K562 (cell line): ENCODE measurements at regions not wholly inside any gene's neighbourhood (a gene's known extent, or its start where the extent isn't known, plus 50 kb on each side); places are given as distances from the start of the nearest gene placed in this dataset.

Experiments
- ATAC-seq: fragments of 200-7000 bp; cut with Tn5 transposase; 3 replicates; pipeline ENCODE4 v1.9.1; 2020; ENCODE audit warnings: moderate library complexity
- BruUV-seq: library from RNA; stranded (reverse); fragments of 400-500 nt; replicated peaks from 2 replicates; lab custom pipeline; 2021; lab: Mats Ljungman, UMichigan
- CTCF ChIA-PET: fragments of 300-600 bp; formaldehyde crosslinking; extraction: SDS; loops from one replicate; lab custom pipeline; 2021; ENCODE audit warnings: low intra/inter-chr PET ratio; lab: Yijun Ruan, JAX
- POLR2A ChIA-PET: fragments of 300-600, 350-650 bp; sonication (Branson Sonifier 250); formaldehyde crosslinking; extraction: SDS; loops from one replicate; lab custom pipeline; 2021; ENCODE audit warnings: antibody characterized with exemption, inconsistent platforms; lab: Yijun Ruan, JAX
- DNase-seq, 4 experiments: peaks; one replicate each; pipeline versions ENCODE4 v3.0.0 to v3.0.0-alpha.2; 2011 to 2018; ENCODE audit warnings: low spot score in 3 of 4, mixed read lengths in 3 of 4; ENCODE audit errors: extremely low read depth in 1 of 4
- FAIRE-seq: peaks from 2 replicates; lab custom pipeline; 2011; peaks lifted over from hg19 to GRCh38; lab: Jason Lieb, UNC
- H2AFZ ChIP-seq: 2 replicates; pipeline ENCODE4 v1.6.0; 2011; ENCODE audit warnings: low read depth, low read length, control low read depth, inconsistent platforms
- H3K27ac ChIP-seq: fragments of 200-600 bp; 3 replicates; pipeline ENCODE4 v1.8.0; 2011; ENCODE audit warnings: low read depth, mild to moderate bottlenecking, control low read depth, inconsistent platforms, low read length, moderate library complexity, mixed read lengths; ENCODE audit errors: extremely low read depth
- H3K27me3 ChIP-seq, 2 experiments: fragments of 300-600 bp in 1 of 2; 2 replicates in 1 of 2; 3 replicates in 1 of 2; pipeline versions ENCODE4 v1.6.0 to v1.8.0; 2011; ENCODE audit warnings: inconsistent platforms in 2 of 2, low read length in 2 of 2, mild to moderate bottlenecking in 1 of 2, mixed read lengths in 1 of 2, moderate library complexity in 1 of 2; ENCODE audit not compliant: control insufficient read depth in 2 of 2, insufficient read depth in 2 of 2
- H3K36me3 ChIP-seq: fragments of 300-600 bp; 3 replicates; pipeline ENCODE4 v1.8.0; 2011; ENCODE audit warnings: mild to moderate bottlenecking, low read length, inconsistent platforms; ENCODE audit not compliant: control insufficient read depth, insufficient read depth
- H3K4me1 ChIP-seq, 2 experiments: fragments of 200-600 bp in 1 of 2; replicated peaks in 1 of 2; 2 replicates in 1 of 2; 3 replicates in 1 of 2; pipeline versions ENCODE4 v1.5.1 to v1.8.0; 2011; ENCODE audit warnings: inconsistent platforms in 2 of 2, low read length in 2 of 2, mild to moderate bottlenecking in 1 of 2, mixed read lengths in 1 of 2, moderate library complexity in 1 of 2; ENCODE audit not compliant: control insufficient read depth in 2 of 2, insufficient read depth in 2 of 2
- H3K4me2 ChIP-seq: 2 replicates; pipeline ENCODE4 v1.6.1; 2011; ENCODE audit warnings: low read length, control low read depth, inconsistent platforms, mixed read lengths; ENCODE audit not compliant: insufficient read depth
- H3K4me3 ChIP-seq: fragments of 200-600 bp; sonication (generic), shearing (Covaris generic); 2 replicates; pipeline ENCODE4 v1.5.1; 2016; ENCODE audit warnings: control low read depth, inconsistent platforms
- H3K79me2 ChIP-seq: fragments of 200-600 bp; 3 replicates; pipeline ENCODE4 v1.8.0; 2011; ENCODE audit warnings: low read length, inconsistent platforms; ENCODE audit not compliant: control insufficient read depth, insufficient read depth
- H3K9ac ChIP-seq, 2 experiments: 2 replicates each; pipeline versions ENCODE4 v1.6.0 to v1.6.1; 2011; ENCODE audit warnings: low read depth in 2 of 2, low read length in 2 of 2, control low read depth in 1 of 2, inconsistent platforms in 1 of 2, mild to moderate bottlenecking in 1 of 2, mixed read lengths in 1 of 2; ENCODE audit not compliant: insufficient read depth in 1 of 2
- H3K9me1 ChIP-seq: one replicate; pipeline ENCODE4 v1.6.0; 2011; ENCODE audit warnings: inconsistent platforms, mild to moderate bottlenecking, low read length, moderate library complexity; ENCODE audit not compliant: control insufficient read depth, insufficient read depth
- H3K9me3 ChIP-seq: replicated peaks from 2 replicates; pipeline ENCODE4 v1.5.1; 2011; ENCODE audit warnings: low read depth, low read length, inconsistent platforms; ENCODE audit not compliant: control insufficient read depth, insufficient read depth
- H4K20me1 ChIP-seq: replicated peaks from 2 replicates; pipeline ENCODE4 v1.6.1; 2011; ENCODE audit warnings: low read length, inconsistent platforms, mixed read lengths; ENCODE audit not compliant: control insufficient read depth, insufficient read depth
- CSDE1 ChIP-seq, 2 experiments: fragments of 450-650 bp; IDR thresholded peaks; 2 replicates each; pipeline ENCODE4 v1.6.1; 2016; ENCODE audit warnings: mild to moderate bottlenecking in 1 of 2
- ELF2 ChIP-seq: fragments of 250-450 bp; sonication (Bioruptor Pico); IDR thresholded peaks from 2 replicates; pipeline ENCODE4 v1.5.0; 2021; ENCODE audit warnings: mild to moderate bottlenecking
- EP300 ChIP-seq: IDR thresholded peaks from 2 replicates; pipeline ENCODE4 v1.6.1; 2012; ENCODE audit warnings: low read length, improper control_type of control experiment
- MECOM ChIP-seq: fragments of 250-450 bp; sonication (Bioruptor Pico); IDR thresholded peaks from 2 replicates; pipeline ENCODE4 v1.8.0; 2022; ENCODE audit warnings: inconsistent platforms
- NR4A1 ChIP-seq, 2 experiments: fragments of 250-450 bp in 1 of 2; fragments of 450-650 bp in 1 of 2; sonication (Bioruptor Pico) in 1 of 2; IDR thresholded peaks; 2 replicates each; pipeline versions ENCODE4 v1.4.0 to v1.6.1; 2016 to 2020; ENCODE audit warnings: mild to moderate bottlenecking in 2 of 2, missing compliant biosample characterization in 1 of 2, missing genetic modification characterization in 1 of 2, moderate library complexity in 1 of 2
- SIN3B ChIP-seq: fragments of 450-650 bp; IDR thresholded peaks from 2 replicates; pipeline ENCODE4 v1.6.1; 2017; ENCODE audit warnings: low read depth, mild to moderate bottlenecking, moderate library complexity
- SMAD2 ChIP-seq: fragments of 150-350 bp; IDR thresholded peaks from 2 replicates; pipeline ENCODE4 v1.6.1; 2014; ENCODE audit warnings: low read depth, mild to moderate bottlenecking, low read length
- SMARCE1 ChIP-seq: fragments of 450-650 bp; IDR thresholded peaks from 2 replicates; pipeline ENCODE4 v1.7.1; 2016; ENCODE audit warnings: mild to moderate bottlenecking
- STAG1 ChIP-seq: sonication (generic); formaldehyde crosslinking; IDR thresholded peaks from 2 replicates; pipeline ENCODE4 v1.5.0; 2020; ENCODE audit warnings: missing genetic modification reagents, borderline replicate concordance
- STAT5B ChIP-seq: fragments of 250-450 bp; sonication (Bioruptor Pico); IDR thresholded peaks from 2 replicates; pipeline ENCODE4 v1.8.0; 2021; ENCODE audit warnings: mild to moderate bottlenecking, inconsistent platforms
- TAL1 ChIP-seq: fragments of 450-650 bp; IDR thresholded peaks from 2 replicates; pipeline ENCODE4 v1.6.1; 2016; ENCODE audit warnings: mild to moderate bottlenecking
- ZNF282 ChIP-seq: sonication (generic); formaldehyde crosslinking; IDR thresholded peaks from 2 replicates; pipeline ENCODE4 v1.8.1; 2023; ENCODE audit warnings: missing genetic modification reagents
- ZNF561 ChIP-seq: fragments of 450-650 bp; formaldehyde crosslinking; conservative IDR thresholded peaks from 2 replicates; pipeline ENCODE4 v1.4.0; 2020; ENCODE audit warnings: mild to moderate bottlenecking, moderate library complexity
- ZNF75A ChIP-seq: fragments of 450-650 bp; formaldehyde crosslinking; IDR thresholded peaks from 2 replicates; pipeline ENCODE4 v1.4.0; 2020; ENCODE audit warnings: mild to moderate bottlenecking
- ZZZ3 ChIP-seq: fragments of 450-650 bp; IDR thresholded peaks from 2 replicates; pipeline ENCODE4 v1.6.1; 2016; ENCODE audit warnings: antibody characterized with exemption, mild to moderate bottlenecking, moderate library complexity
- WGBS: fragments of 100-300 bp; shearing (Covaris generic); methylation state at CpG from one replicate; pipeline ENCODE4 v1.1.6; 2016; ENCODE audit warnings: low coverage, mixed read lengths; ENCODE audit not compliant: insufficient coverage; ENCODE audit errors: missing lambda C conversion rate; 5-methylcytosine and 5-hydroxymethylcytosine counted together
- in situ Hi-C: fragments of 300-500 bp; cut with MboI; formaldehyde crosslinking; loops from 4 replicates; pipeline ENCODE4 v1.15.0; 2018; ENCODE audit warnings: inconsistent platforms, mixed read lengths
- intact Hi-C: fragments of 100-400 bp; cut with micrococcal nuclease; formaldehyde crosslinking; loops from 2 replicates; pipeline ENCODE4 v1.14.2; 2022
- TF ChIP-seq, protein P1 (sequence below): fragments of 250-450 bp; sonication (Bioruptor Pico); IDR thresholded peaks from 2 replicates; pipeline ENCODE4 v1.8.0; 2022; ENCODE audit warnings: inconsistent platforms
- TF ChIP-seq, protein P2 (sequence below): fragments of 450-650 bp; conservative IDR thresholded peaks from 2 replicates; pipeline ENCODE4 v1.6.1; 2016; ENCODE audit warnings: missing genetic modification characterization, low read depth, mild to moderate bottlenecking, missing compliant biosample characterization, moderate library complexity

DNA sequence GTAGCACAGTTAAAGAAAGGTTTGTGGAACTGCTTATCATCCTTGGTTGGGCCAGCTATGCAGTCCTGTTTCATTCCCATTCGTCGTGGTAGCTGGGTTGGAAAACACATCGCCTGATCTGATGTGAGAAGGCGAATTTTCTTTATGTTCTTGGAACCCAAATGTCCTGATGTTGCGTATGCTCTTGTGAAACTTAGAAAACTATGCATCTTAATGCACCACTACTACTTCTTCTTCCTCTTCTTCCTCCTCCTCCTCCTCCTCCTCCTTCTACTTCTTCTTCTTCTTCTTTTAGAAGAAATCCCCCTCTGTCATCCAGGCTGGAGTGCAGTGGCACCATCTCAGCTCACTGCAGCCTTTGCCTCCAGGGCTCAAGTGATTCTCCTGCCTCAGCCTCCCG lies 381.6 kb downstream of the UTRN start:
- intact Hi-C loops: no loop called here
- no peak for TF ChIP-seq SMAD2
- no peak for TF ChIP-seq STAG1
- no peak for TF ChIP-seq CSDE1 (IDR thresholded peaks at IDR 0.05)
- TF ChIP-seq TAL1: no peak
- TF ChIP-seq, protein P1, sequence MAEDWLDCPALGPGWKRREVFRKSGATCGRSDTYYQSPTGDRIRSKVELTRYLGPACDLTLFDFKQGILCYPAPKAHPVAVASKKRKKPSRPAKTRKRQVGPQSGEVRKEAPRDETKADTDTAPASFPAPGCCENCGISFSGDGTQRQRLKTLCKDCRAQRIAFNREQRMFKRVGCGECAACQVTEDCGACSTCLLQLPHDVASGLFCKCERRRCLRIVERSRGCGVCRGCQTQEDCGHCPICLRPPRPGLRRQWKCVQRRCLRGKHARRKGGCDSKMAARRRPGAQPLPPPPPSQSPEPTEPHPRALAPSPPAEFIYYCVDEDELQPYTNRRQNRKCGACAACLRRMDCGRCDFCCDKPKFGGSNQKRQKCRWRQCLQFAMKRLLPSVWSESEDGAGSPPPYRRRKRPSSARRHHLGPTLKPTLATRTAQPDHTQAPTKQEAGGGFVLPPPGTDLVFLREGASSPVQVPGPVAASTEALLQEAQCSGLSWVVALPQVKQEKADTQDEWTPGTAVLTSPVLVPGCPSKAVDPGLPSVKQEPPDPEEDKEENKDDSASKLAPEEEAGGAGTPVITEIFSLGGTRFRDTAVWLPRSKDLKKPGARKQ (CRISPR knock-in tag): no peak
- TF ChIP-seq ZNF561 (CRISPR knock-in tag): no peak
- TF ChIP-seq ZNF282 (CRISPR knock-in tag): no peak
- TF ChIP-seq SIN3B: no peak
- no peak for TF ChIP-seq MECOM (CRISPR knock-in tag)
- no peak for TF ChIP-seq ZZZ3
- no peak for TF ChIP-seq SMARCE1
- TF ChIP-seq STAT5B (CRISPR knock-in tag): no peak
- TF ChIP-seq ZNF75A: no peak
- TF ChIP-seq, protein P2, sequence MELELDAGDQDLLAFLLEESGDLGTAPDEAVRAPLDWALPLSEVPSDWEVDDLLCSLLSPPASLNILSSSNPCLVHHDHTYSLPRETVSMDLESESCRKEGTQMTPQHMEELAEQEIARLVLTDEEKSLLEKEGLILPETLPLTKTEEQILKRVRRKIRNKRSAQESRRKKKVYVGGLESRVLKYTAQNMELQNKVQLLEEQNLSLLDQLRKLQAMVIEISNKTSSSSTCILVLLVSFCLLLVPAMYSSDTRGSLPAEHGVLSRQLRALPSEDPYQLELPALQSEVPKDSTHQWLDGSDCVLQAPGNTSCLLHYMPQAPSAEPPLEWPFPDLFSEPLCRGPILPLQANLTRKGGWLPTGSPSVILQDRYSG: no peak
- no peak for TF ChIP-seq EP300
- no peak for TF ChIP-seq NR4A1 (CRISPR knock-in tag; IDR thresholded peaks at IDR 0.05)
- no peak for TF ChIP-seq NR4A1 (tag; IDR thresholded peaks at IDR 0.05)
- no peak for TF ChIP-seq ELF2 (CRISPR knock-in tag)
- in situ Hi-C loops: no loop called here
- ATAC-seq: no peak
- DNase-seq: no peak
- ChIA-PET POLR2A (no interaction called here), CTCF (no interaction called here)
- BruUV-seq: no TSS peak
- Histone ChIP-seq H3K9ac (no peak overlapping the region), H3K79me2 (no peaks in the 10 kb centered on the region), H4K20me1 (no peaks in the 10 kb centered on the region), H3K27ac (no peak overlapping the region), H3K9me3 (no peaks in the 10 kb centered on the region), H3K36me3 (no peaks in the 10 kb centered on the region), H3K9me1 (no peaks in the 10 kb centered on the region), H3K4me1 (no peaks in the 10 kb centered on the region), H3K4me2 (no peak overlapping the region), H3K4me3 (no peak overlapping the region), H2AFZ (no peak overlapping the region), H3K27me3 (no peaks in the 10 kb centered on the region)
- WGBS: 14% methylated on average over 6 of the region's 6 CpGs
- FAIRE-seq: no peak
